ENCODE measurements at regions not wholly inside any gene's neighbourhood (a gene's known extent, or its start where the extent isn't known, plus 50 kb on each side); places are given as distances from the start of the nearest gene placed in this dataset.
A peak's percentile ranks its signal among the peaks of the same experiment; 100 is the strongest.

DNA sequence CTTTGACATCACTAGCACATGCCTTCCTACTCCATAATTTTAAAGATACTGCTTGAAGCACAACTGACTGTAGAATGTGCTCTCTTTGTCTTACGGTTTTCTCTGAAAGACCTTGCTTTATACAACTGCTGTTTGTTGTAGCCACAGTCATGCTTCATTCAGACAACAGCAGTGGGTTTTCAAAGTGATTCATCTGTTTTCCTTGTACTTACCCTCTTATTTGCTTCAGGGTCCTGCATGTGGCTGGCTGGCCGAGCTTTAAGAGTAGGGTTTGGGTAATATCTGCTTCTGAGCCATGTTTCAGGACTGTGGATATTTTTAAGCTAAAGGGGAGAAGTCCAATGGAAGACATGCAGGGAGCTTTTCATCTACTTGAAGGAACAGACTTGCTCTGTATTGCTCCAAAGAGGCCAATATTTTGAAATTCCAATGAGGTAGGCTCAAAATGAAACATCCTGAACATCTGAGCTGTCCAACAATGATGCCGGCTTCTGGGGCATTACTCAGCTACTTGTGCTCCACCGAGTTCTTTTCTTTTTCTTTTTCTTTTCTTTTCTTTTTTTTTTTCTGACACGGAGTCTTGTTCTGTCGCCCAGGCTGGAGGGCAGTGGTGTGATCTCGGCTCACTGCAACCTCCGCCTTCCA is 160.2 kb upstream of the SGK1 start:
- no peak overlapping the region for H3K4me2 ChIP-seq (ENCODE audit: low read length)
- H3K79me2 ChIP-seq = no peaks in the 10 kb centered on the region
- H3K27me3 ChIP-seq (ENCODE audit: control insufficient read depth, insufficient read depth, low read length) = no peaks in the 10 kb centered on the region
- H3K9me3 ChIP-seq (ENCODE audit: control insufficient read depth, low read length) = no peaks in the 10 kb centered on the region
- H3K4me1 ChIP-seq = peaks cover 11% of the 10 kb centered on the region
- no peaks in the 10 kb centered on the region for H3K36me3 ChIP-seq (ENCODE audit: control insufficient read depth, insufficient read depth, low read length)
- peak overlapping the region; percentile 63 for H2AFZ ChIP-seq
- H3K4me3 ChIP-seq (ENCODE audit: low read depth, low read length) = no peak overlapping the region
- no peak overlapping the region for H3K27ac ChIP-seq
- H3K9ac ChIP-seq = no peak overlapping the region
- TF ChIP-seq, protein P1, sequence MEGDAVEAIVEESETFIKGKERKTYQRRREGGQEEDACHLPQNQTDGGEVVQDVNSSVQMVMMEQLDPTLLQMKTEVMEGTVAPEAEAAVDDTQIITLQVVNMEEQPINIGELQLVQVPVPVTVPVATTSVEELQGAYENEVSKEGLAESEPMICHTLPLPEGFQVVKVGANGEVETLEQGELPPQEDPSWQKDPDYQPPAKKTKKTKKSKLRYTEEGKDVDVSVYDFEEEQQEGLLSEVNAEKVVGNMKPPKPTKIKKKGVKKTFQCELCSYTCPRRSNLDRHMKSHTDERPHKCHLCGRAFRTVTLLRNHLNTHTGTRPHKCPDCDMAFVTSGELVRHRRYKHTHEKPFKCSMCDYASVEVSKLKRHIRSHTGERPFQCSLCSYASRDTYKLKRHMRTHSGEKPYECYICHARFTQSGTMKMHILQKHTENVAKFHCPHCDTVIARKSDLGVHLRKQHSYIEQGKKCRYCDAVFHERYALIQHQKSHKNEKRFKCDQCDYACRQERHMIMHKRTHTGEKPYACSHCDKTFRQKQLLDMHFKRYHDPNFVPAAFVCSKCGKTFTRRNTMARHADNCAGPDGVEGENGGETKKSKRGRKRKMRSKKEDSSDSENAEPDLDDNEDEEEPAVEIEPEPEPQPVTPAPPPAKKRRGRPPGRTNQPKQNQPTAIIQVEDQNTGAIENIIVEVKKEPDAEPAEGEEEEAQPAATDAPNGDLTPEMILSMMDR (IDR thresholded peaks at IDR 0.05) = no peak

DNA sequence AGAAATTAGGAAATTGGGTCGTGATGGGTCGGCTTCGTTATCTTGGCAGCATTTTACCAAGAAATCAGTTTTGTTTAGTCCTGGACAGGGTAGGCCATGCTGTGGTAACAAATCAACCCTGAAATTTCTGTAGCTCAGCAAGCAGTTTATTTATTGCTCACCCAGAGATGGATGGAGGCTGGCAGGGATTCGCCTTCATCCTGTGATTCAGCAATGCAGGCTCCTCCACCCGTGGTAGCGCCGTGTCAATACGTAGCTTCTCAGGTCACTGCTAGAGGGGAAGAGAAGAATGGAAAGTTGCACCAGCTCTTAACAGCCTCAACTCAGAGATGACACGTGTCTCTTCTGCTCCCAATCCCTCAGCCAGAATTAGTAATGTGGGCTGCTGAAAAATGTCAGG is 157.0 kb upstream of the SGK1 start:
- TF ChIP-seq, protein P1 (IDR thresholded peaks at IDR 0.05) = no peak
- H3K4me2 ChIP-seq (ENCODE audit: low read length) = peak overlapping the region; percentile 7
- no peak overlapping the region for H3K9ac ChIP-seq
- H3K27me3 ChIP-seq (ENCODE audit: control insufficient read depth, insufficient read depth, low read length) = no peaks in the 10 kb centered on the region
- H3K79me2 ChIP-seq = no peaks in the 10 kb centered on the region
- H2AFZ ChIP-seq = peak overlapping the region; percentile 51
- H3K27ac ChIP-seq = peak overlapping the region; percentile 84
- H3K36me3 ChIP-seq (ENCODE audit: control insufficient read depth, insufficient read depth, low read length) = no peaks in the 10 kb centered on the region
- peak overlapping the region; percentile 11 for H3K4me3 ChIP-seq (ENCODE audit: low read depth, low read length)
- no peaks in the 10 kb centered on the region for H3K9me3 ChIP-seq (ENCODE audit: control insufficient read depth, low read length)
- peaks cover 15% of the 10 kb centered on the region for H3K4me1 ChIP-seq

DNA sequence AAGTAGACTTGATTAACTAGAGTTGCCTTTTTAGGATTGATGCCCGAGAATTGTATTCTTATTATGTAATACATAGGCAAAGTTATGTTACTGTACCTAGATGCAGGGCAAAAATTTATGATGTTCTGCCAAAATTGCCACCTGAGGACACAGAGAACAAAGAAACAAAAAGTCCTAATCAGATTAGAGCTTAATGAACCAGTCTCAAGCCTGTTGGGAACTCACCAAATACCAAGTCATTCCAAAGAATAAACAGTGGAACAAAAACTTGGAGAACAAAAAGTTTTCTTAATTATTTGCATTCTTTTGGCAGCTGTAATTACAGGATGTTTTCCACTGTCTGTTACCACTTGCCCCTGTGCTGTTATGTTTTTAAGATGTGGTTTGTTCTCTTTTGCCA is 154.7 kb upstream of the SGK1 start:
- H3K4me1 ChIP-seq = peaks cover 36% of the 10 kb centered on the region
- no peaks in the 10 kb centered on the region for H3K9me3 ChIP-seq (ENCODE audit: control insufficient read depth, low read length)
- no peaks in the 10 kb centered on the region for H3K27me3 ChIP-seq (ENCODE audit: control insufficient read depth, insufficient read depth, low read length)
- TF ChIP-seq, protein P1 (IDR thresholded peaks at IDR 0.05) = no peak
- H2AFZ ChIP-seq = peak overlapping the region; percentile 8
- H3K4me3 ChIP-seq (ENCODE audit: low read depth, low read length) = no peak overlapping the region
- no peak overlapping the region for H3K9ac ChIP-seq
- no peaks in the 10 kb centered on the region for H3K36me3 ChIP-seq (ENCODE audit: control insufficient read depth, insufficient read depth, low read length)
- H3K4me2 ChIP-seq (ENCODE audit: low read length) = no peak overlapping the region
- no peak overlapping the region for H3K27ac ChIP-seq
- H3K79me2 ChIP-seq = no peaks in the 10 kb centered on the region

DNA sequence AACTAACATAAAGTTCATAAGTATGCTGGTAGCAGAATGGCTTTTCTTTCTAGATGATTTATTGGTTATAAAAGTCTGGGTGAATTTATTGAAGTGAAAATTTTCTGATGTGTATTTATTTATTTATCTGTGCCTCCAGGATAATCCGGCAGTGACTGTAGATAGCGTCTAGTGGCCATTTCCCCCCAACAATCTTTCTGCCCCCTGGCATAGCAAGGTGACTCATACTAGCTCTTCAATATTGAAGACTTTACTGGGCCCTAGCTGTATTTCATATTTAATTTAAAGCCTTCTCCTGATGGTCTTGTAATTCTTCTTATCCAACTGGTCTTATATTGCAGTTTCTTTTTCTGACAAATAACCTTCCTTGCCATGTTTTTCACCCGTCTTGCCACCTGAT is 154.1 kb upstream of the SGK1 start:
- Histone ChIP-seq H3K4me1 (peaks cover 42% of the 10 kb centered on the region), H3K27ac (no peak overlapping the region), H3K79me2 (no peaks in the 10 kb centered on the region), H3K9me3 (ENCODE audit: control insufficient read depth, low read length) (no peaks in the 10 kb centered on the region), H3K9ac (no peak overlapping the region), H3K4me2 (ENCODE audit: low read length) (no peak overlapping the region), H2AFZ (no peak overlapping the region), H3K36me3 (ENCODE audit: control insufficient read depth, insufficient read depth, low read length) (no peaks in the 10 kb centered on the region), H3K27me3 (ENCODE audit: control insufficient read depth, insufficient read depth, low read length) (no peaks in the 10 kb centered on the region), H3K4me3 (ENCODE audit: low read depth, low read length) (no peak overlapping the region)
- TF ChIP-seq, protein P1 (IDR thresholded peaks at IDR 0.05) = no peak

DNA sequence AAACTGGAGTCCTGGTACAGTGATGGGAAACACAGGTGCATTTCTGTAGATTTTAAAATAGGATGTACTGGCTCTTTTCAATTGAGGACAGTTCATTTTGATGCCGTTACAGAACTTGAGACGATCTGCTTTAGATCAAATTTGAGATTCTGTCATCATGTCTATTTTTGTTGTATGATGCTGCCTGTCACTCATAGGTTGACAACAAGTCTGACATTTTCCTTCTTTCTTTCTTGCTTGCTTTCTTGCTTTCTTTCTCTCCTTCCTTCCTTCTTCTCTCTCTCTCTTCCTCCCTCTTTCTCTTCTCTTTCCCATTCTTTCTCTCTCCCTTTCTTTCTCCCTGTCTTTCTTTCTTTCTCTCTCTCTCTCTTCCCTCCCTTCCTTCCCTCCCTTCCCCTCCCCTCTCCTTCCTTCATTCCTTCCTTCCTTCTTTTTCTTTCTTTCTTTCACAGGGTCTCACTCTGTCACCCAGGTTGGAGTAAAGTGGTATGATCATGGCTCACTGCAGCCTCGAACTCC is 152.6 kb upstream of the SGK1 start:
- Histone ChIP-seq H3K4me2 (ENCODE audit: low read length) (no peak overlapping the region), H3K27ac (peak overlapping the region; percentile 86), H3K36me3 (ENCODE audit: control insufficient read depth, insufficient read depth, low read length) (no peaks in the 10 kb centered on the region), H3K9ac (no peak overlapping the region), H2AFZ (peak overlapping the region; percentile 59), H3K4me3 (ENCODE audit: low read depth, low read length) (no peak overlapping the region), H3K9me3 (ENCODE audit: control insufficient read depth, low read length) (no peaks in the 10 kb centered on the region), H3K79me2 (no peaks in the 10 kb centered on the region), H3K27me3 (ENCODE audit: control insufficient read depth, insufficient read depth, low read length) (no peaks in the 10 kb centered on the region), H3K4me1 (peaks cover 47% of the 10 kb centered on the region)
- TF ChIP-seq, protein P1 (IDR thresholded peaks at IDR 0.05) = no peak
